Transverse colon (tissue), 4 donors: ENCODE measurements at regions not wholly inside any gene's neighbourhood (a gene's known extent, or its start where the extent isn't known, plus 50 kb on each side); places are given as distances from the start of the nearest gene placed in this dataset.

Experiments
- DNase-seq: peaks from one replicate; pipeline ENCODE4 v3.0.0-alpha.2; 2019
- H3K27ac ChIP-seq, 4 donors: fragments of 200-600 bp; sonication (generic); 2 replicates each; pipeline ENCODE4 v1.5.1; 2016 to 2018; ENCODE audit warnings: inconsistent platforms in 4 of 4
- H3K27me3 ChIP-seq: fragments of 200-600 bp; sonication (generic); 2 replicates; pipeline ENCODE4 v1.5.1; 2017; ENCODE audit warnings: inconsistent platforms
- H3K36me3 ChIP-seq, 4 donors: fragments of 200-600 bp; sonication (generic); 2 replicates each; pipeline ENCODE4 v1.5.1; 2017 to 2019; ENCODE audit warnings: inconsistent platforms in 4 of 4
- H3K4me1 ChIP-seq, 4 donors: fragments of 200-600 bp; sonication (generic); 2 replicates each; pipeline ENCODE4 v1.5.1; 2017 to 2020; ENCODE audit warnings: inconsistent platforms in 4 of 4
- H3K4me3 ChIP-seq, 4 donors: fragments of 200-600 bp; sonication (generic); 1 replicate in 1 of 4; 2 replicates in 3 of 4; pipeline versions ENCODE4 v1.5.1 to v1.6.1; 2017 to 2019; ENCODE audit warnings: inconsistent platforms in 4 of 4
- H3K9me3 ChIP-seq, 2 donors: fragments of 200-600 bp; sonication (generic); 2 replicates each; pipeline ENCODE4 v1.5.1; 2017 to 2019; ENCODE audit warnings: inconsistent platforms in 2 of 2
- CTCF ChIP-seq, 5 experiments: fragments of 200-600 bp in 3 of 5; fragments of 450-650 bp in 2 of 5; sonication (generic) in 3 of 5; IDR thresholded peaks; 1 replicate in 2 of 5; 2 replicates in 3 of 5; pipeline ENCODE4 v1.5.1; 2016 to 2017; ENCODE audit warnings: antibody characterized with exemption in 5 of 5, inconsistent platforms in 3 of 5, mild to moderate bottlenecking in 2 of 5, moderate library complexity in 1 of 5
- EP300 ChIP-seq: sonication (generic); formaldehyde crosslinking; IDR thresholded peaks from one replicate; pipeline ENCODE4 v1.6.1; 2017; ENCODE audit warnings: antibody characterized with exemption, low read depth
- POLR2A ChIP-seq: fragments of 450-650 bp; IDR thresholded peaks from one replicate; pipeline ENCODE4 v1.6.1; 2016; ENCODE audit warnings: antibody characterized with exemption, mild to moderate bottlenecking, moderate library complexity
- POLR2AphosphoS5 ChIP-seq, 3 donors: sonication (generic); formaldehyde crosslinking; IDR thresholded peaks; one replicate each; pipeline ENCODE4 v1.6.1; 2016; ENCODE audit warnings: antibody characterized with exemption in 3 of 3
- WGBS, 2 donors: methylation state at CpG; one replicate each; pipeline ENCODE4 v1.1.5; 2018; ENCODE audit warnings: low coverage in 1 of 2; 5-methylcytosine and 5-hydroxymethylcytosine counted together
- in situ Hi-C, 4 donors: fragments of 200-750 bp; cut with MboI; loops; one replicate each; pipeline versions ENCODE4 v1.15.0 to v1.15.1; 2017; ENCODE audit warnings: low sequenced_read_pairs in 3 of 4, low pct_ligation_motif_present in 1 of 4, low pct_unique_long_range_greater_than_20kb in 1 of 4
- intact Hi-C: fragments of 100-400 bp; cut with DNase I; formaldehyde crosslinking; loops from one replicate; pipeline ENCODE4 v1.15.1; 2023; ENCODE audit warnings: low total_unique reads

GRCh38 chr6:154611241-154611640 is 100.8 kb upstream of the CNKSR3 start:
- H3K9me3 ChIP-seq: no peaks in the 10 kb centered on the region
- TF ChIP-seq POLR2A: no peak
- TF ChIP-seq POLR2AphosphoS5 (IDR thresholded peaks at IDR 0.05): no peak
- TF ChIP-seq EP300: no peak
- no peak for TF ChIP-seq CTCF (IDR thresholded peaks at IDR 0.05)
- in situ Hi-C loops: no loop called here
- 83% methylated on average over 3 of the region's 3 CpGs; no CpG with 5 or more reads in 1 of the 2 donors for WGBS, 2 donors
- no peaks in the 10 kb centered on the region for H3K36me3 ChIP-seq
- intact Hi-C loops: no loop called here
- H3K4me3 ChIP-seq: no peak overlapping the region
- DNase-seq: no peak
- peaks cover 0 to 11% (median 3%) of the 10 kb centered on the region in 4 donors for H3K4me1 ChIP-seq
- H3K27ac ChIP-seq: no peak overlapping the region
- no peaks in the 10 kb centered on the region for H3K27me3 ChIP-seq

GRCh38 chr6:154611847-154612246 is 101.4 kb upstream of the CNKSR3 start:
- no peak for DNase-seq
- Histone ChIP-seq H3K4me3 (no peak overlapping the region), H3K9me3 (no peaks in the 10 kb centered on the region), H3K27me3 (no peaks in the 10 kb centered on the region), H3K27ac (no peak overlapping the region), H3K4me1 (peaks cover 0 to 11% (median 3%) of the 10 kb centered on the region in 4 donors), H3K36me3 (no peaks in the 10 kb centered on the region)
- in situ Hi-C loops: no loop called here
- intact Hi-C loops: no loop called here
- TF ChIP-seq POLR2AphosphoS5 (IDR thresholded peaks at IDR 0.05) (no peak), CTCF (IDR thresholded peaks at IDR 0.05) (no peak), EP300 (no peak)
- WGBS, 2 donors: 78 to 79% methylated on average over 2 of the region's 2 CpGs

- no peaks in the 10 kb centered on the region for H3K27me3 ChIP-seq
- in situ Hi-C loops (no loop called here), intact Hi-C loops (no loop called here)
- H3K27ac ChIP-seq: no peak overlapping the region
- H3K36me3 ChIP-seq: no peaks in the 10 kb centered on the region
- TF ChIP-seq EP300 (no peak), POLR2AphosphoS5 (IDR thresholded peaks at IDR 0.05) (no peak), POLR2A (no peak), CTCF (IDR thresholded peaks at IDR 0.05) (no peak)
- DNase-seq: no peak
- no peaks in the 10 kb centered on the region for H3K9me3 ChIP-seq
- no peak overlapping the region for H3K4me3 ChIP-seq
- H3K4me1 ChIP-seq: peaks cover 0 to 11% (median 3%) of the 10 kb centered on the region in 4 donors
- 78 to 85% methylated on average over 6 to 8 of the region's 8 CpGs for WGBS, 2 donors
Measured at GRCh38 chr6:154613137-154613676, 102.7 kb upstream of the CNKSR3 start.

- TF ChIP-seq POLR2AphosphoS5 (IDR thresholded peaks at IDR 0.05) (no peak), POLR2A (no peak), EP300 (no peak), CTCF (IDR thresholded peaks at IDR 0.05) (no peak)
- in situ Hi-C loops: no loop called here
- no peak for DNase-seq
- Histone ChIP-seq H3K4me3 (no peak overlapping the region), H3K36me3 (no peaks in the 10 kb centered on the region), H3K27ac (no peak overlapping the region), H3K27me3 (no peaks in the 10 kb centered on the region), H3K4me1 (peaks cover 0 to 11% (median 3%) of the 10 kb centered on the region in 4 donors), H3K9me3 (no peaks in the 10 kb centered on the region)
- WGBS, 2 donors: 73 to 100% methylated on average over 1 to 4 of the region's 4 CpGs
- intact Hi-C loops: no loop called here
Measured at GRCh38 chr6:154614101-154614500, 103.6 kb upstream of the CNKSR3 start.
